ENCODE measurements at regions not wholly inside any gene's neighbourhood (a gene's known extent, or its start where the extent isn't known, plus 50 kb on each side); places are given as distances from the start of the nearest gene placed in this dataset.

DNA sequence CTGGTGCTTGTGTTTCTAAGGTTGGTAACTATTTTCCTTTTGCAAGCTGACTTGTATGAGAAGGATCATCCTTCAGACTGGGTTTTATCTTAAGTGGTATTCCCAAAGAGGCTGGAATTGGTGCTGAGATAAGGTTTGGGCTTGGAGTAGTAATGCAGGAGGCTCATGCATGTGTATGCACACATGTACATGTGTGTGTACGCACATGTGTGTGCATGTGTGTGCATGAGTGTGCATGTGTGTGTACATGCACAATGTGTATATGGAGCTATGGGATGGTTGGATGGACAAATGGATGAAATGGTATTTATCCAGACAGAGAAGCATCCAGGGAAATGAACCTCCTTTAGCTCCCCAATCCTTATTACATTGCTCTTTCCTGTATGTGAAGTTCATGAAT, 142.6 kb downstream of the CARTPT start:
- Mint-ChIP-seq H3K4me1 (no peaks in the 10 kb centered on the region), H3K9me3 (peaks cover 0 to 7% (median 4%) of the 10 kb centered on the region in 7 donors), H3K36me3 (no peaks in the 10 kb centered on the region), H3K4me3 (no peak overlapping the region), H3K27me3 (peaks cover under 1% of the 10 kb centered on the region), H3K27ac (no peak overlapping the region)
- Histone ChIP-seq H3K27ac (ENCODE audit: insufficient read depth, low read length, poor library complexity, severe bottlenecking) (no peak overlapping the region), H3K27me3 (ENCODE audit: control insufficient read depth, insufficient read depth, low read length) (peaks cover 9% of the 10 kb centered on the region), H3K4me3 (ENCODE audit: low read depth, low read length) (no peak overlapping the region), H3K36me3 (ENCODE audit: control insufficient read depth, insufficient read depth, low read length) (no peaks in the 10 kb centered on the region), H3K9me3 (ENCODE audit: control insufficient read depth in 2 of 2, low read length in 2 of 2) (peaks cover 0 to 2% of the 10 kb centered on the region in 2 experiments), H3K4me1 (ENCODE audit: control insufficient read depth, insufficient read depth, low read length, poor library complexity, severe bottlenecking) (no peaks in the 10 kb centered on the region)
- DNase-seq (no peak), ATAC-seq (ENCODE audit: low read depth in 2 of 2) (no peak)

DNA sequence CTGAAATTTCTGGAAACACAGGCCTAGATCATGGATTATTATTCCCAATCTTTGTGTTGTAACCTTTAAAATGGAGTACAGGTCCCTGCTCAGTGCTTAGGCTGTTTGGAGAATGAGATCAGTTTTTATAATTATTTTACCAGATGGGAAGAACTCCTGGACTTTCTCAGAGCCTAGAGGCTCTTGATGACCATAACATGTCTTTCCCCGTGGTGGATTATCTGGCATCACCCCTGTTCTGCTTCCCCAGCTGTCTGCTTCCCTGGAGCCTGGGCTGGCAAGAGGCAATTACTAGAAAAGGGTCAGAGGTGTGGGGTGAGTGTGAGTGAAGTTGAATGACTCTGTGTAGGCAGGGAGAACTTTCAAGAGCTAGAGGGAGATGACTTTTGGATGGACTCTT, 143.0 kb downstream of the CARTPT start:
- H3K27me3 Mint-ChIP-seq = no peaks in the 10 kb centered on the region
- Histone ChIP-seq H3K27me3 (ENCODE audit: control insufficient read depth, insufficient read depth, low read length) (peaks cover 9% of the 10 kb centered on the region), H3K4me3 (ENCODE audit: low read depth, low read length) (no peak overlapping the region), H3K9me3 (ENCODE audit: control insufficient read depth in 2 of 2, low read length in 2 of 2) (no peaks in the 10 kb centered on the region), H3K36me3 (ENCODE audit: control insufficient read depth, insufficient read depth, low read length) (no peaks in the 10 kb centered on the region), H3K27ac (ENCODE audit: insufficient read depth, low read length, poor library complexity, severe bottlenecking) (no peak overlapping the region), H3K4me1 (ENCODE audit: control insufficient read depth, insufficient read depth, low read length, poor library complexity, severe bottlenecking) (no peaks in the 10 kb centered on the region)
- no peaks in the 10 kb centered on the region for H3K4me1 Mint-ChIP-seq
- H3K9me3 Mint-ChIP-seq = peaks cover 0 to 7% (median 3%) of the 10 kb centered on the region in 7 donors
- no peaks in the 10 kb centered on the region for H3K36me3 Mint-ChIP-seq
- no peak overlapping the region for H3K4me3 Mint-ChIP-seq
- H3K27ac Mint-ChIP-seq = peak overlapping the region in 1 of 3 donors; percentile 17
- ATAC-seq (ENCODE audit: low read depth in 2 of 2) = no peak
- DNase-seq = no peak

DNA sequence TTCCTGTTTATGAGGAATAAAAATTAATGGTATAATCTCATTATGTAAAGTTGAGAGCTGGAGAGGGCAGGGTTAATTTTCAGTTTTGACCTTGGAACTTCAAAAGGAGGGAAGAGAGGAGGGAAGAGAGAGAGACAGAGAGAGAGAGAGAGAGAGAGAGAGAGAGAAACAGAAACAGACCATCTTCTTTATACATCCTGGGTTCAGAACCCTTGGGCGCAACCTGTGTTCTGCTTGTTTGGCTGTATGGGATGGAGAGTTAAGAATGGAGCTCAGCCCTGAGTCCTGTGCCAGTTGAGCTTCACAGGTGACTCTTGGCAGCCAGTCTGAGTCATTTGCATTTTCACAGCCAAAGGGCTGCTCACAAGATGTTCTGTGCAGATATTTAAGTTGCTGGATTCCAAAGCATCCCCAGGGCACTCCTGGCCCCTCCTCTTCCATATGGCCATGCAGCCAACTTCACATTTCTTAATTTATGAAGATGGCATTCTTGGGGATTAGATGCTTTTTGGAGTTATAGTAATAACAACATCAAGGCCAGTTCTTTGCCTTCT, 143.5 kb downstream of the CARTPT start:
- no peaks in the 10 kb centered on the region for H3K36me3 Mint-ChIP-seq
- no peaks in the 10 kb centered on the region for H3K4me1 Mint-ChIP-seq
- H3K27me3 Mint-ChIP-seq = no peaks in the 10 kb centered on the region

GRCh38 chr5:71864730-71865601, 145.9 kb downstream of the CARTPT start:
- peaks cover 6% of the 10 kb centered on the region for H3K27me3 Mint-ChIP-seq
- Histone ChIP-seq H3K9me3 (ENCODE audit: control insufficient read depth in 2 of 2, low read length in 2 of 2) (no peaks in the 10 kb centered on the region), H3K4me1 (ENCODE audit: control insufficient read depth, insufficient read depth, low read length, poor library complexity, severe bottlenecking) (no peaks in the 10 kb centered on the region), H3K27me3 (ENCODE audit: control insufficient read depth, insufficient read depth, low read length) (peaks cover 12% of the 10 kb centered on the region), H3K4me3 (ENCODE audit: low read depth, low read length) (no peak overlapping the region), H3K36me3 (ENCODE audit: control insufficient read depth, insufficient read depth, low read length) (no peaks in the 10 kb centered on the region), H3K27ac (ENCODE audit: insufficient read depth, low read length, poor library complexity, severe bottlenecking) (no peak overlapping the region)
- no peak overlapping the region for H3K4me3 Mint-ChIP-seq
- no peak for DNase-seq
- ATAC-seq (ENCODE audit: low read depth in 2 of 2) = no peak
- peaks cover 0 to 2% (median 0%) of the 10 kb centered on the region in 7 donors for H3K9me3 Mint-ChIP-seq
- no peak overlapping the region for H3K27ac Mint-ChIP-seq
- H3K36me3 Mint-ChIP-seq = no peaks in the 10 kb centered on the region
- no peaks in the 10 kb centered on the region for H3K4me1 Mint-ChIP-seq

More for the DNA sequence above, 143.5 kb downstream of the CARTPT start:
- ATAC-seq (ENCODE audit: low read depth in 2 of 2) (no peak), DNase-seq (no peak)
- Histone ChIP-seq H3K9me3 (ENCODE audit: control insufficient read depth in 2 of 2, low read length in 2 of 2) (no peaks in the 10 kb centered on the region), H3K36me3 (ENCODE audit: control insufficient read depth, insufficient read depth, low read length) (no peaks in the 10 kb centered on the region), H3K27ac (ENCODE audit: insufficient read depth, low read length, poor library complexity, severe bottlenecking) (no peak overlapping the region), H3K4me1 (ENCODE audit: control insufficient read depth, insufficient read depth, low read length, poor library complexity, severe bottlenecking) (no peaks in the 10 kb centered on the region), H3K4me3 (ENCODE audit: low read depth, low read length) (no peak overlapping the region), H3K27me3 (ENCODE audit: control insufficient read depth, insufficient read depth, low read length) (peaks cover 9% of the 10 kb centered on the region)
- peaks cover 0 to 7% (median 3%) of the 10 kb centered on the region in 7 donors for H3K9me3 Mint-ChIP-seq
- no peak overlapping the region for H3K27ac Mint-ChIP-seq
- no peak overlapping the region for H3K4me3 Mint-ChIP-seq

GRCh38 chr5:71865665-71866320, 146.7 kb downstream of the CARTPT start:
- no peaks in the 10 kb centered on the region for H3K9me3 ChIP-seq (ENCODE audit: control insufficient read depth in 2 of 2, low read length in 2 of 2)
- Mint-ChIP-seq H3K36me3 (no peaks in the 10 kb centered on the region), H3K4me3 (no peak overlapping the region), H3K9me3 (peaks cover 0 to 4% (median 0%) of the 10 kb centered on the region in 7 donors), H3K27me3 (peaks cover 6% of the 10 kb centered on the region), H3K27ac (no peak overlapping the region), H3K4me1 (no peaks in the 10 kb centered on the region)
- ATAC-seq (ENCODE audit: low read depth in 2 of 2) (no peak), DNase-seq (no peak)
- H3K27ac ChIP-seq (ENCODE audit: insufficient read depth, low read length, poor library complexity, severe bottlenecking) = no peak overlapping the region
- H3K27me3 ChIP-seq (ENCODE audit: control insufficient read depth, insufficient read depth, low read length) = peaks cover 10% of the 10 kb centered on the region
- H3K36me3 ChIP-seq (ENCODE audit: control insufficient read depth, insufficient read depth, low read length) = no peaks in the 10 kb centered on the region
- H3K4me3 ChIP-seq (ENCODE audit: low read depth, low read length) = no peak overlapping the region
- H3K4me1 ChIP-seq (ENCODE audit: control insufficient read depth, insufficient read depth, low read length, poor library complexity, severe bottlenecking) = no peaks in the 10 kb centered on the region

GRCh38 chr5:71872311-71872864, 153.3 kb downstream of the CARTPT start:
- peaks cover 6% of the 10 kb centered on the region for H3K27me3 Mint-ChIP-seq
- no peak for ATAC-seq (ENCODE audit: low read depth in 2 of 2)
- Histone ChIP-seq H3K27ac (ENCODE audit: insufficient read depth, low read length, poor library complexity, severe bottlenecking) (no peak overlapping the region), H3K27me3 (ENCODE audit: control insufficient read depth, insufficient read depth, low read length) (peaks cover 3% of the 10 kb centered on the region), H3K4me1 (ENCODE audit: control insufficient read depth, insufficient read depth, low read length, poor library complexity, severe bottlenecking) (no peaks in the 10 kb centered on the region), H3K4me3 (ENCODE audit: low read depth, low read length) (no peak overlapping the region), H3K9me3 (ENCODE audit: control insufficient read depth in 2 of 2, low read length in 2 of 2) (no peaks in the 10 kb centered on the region), H3K36me3 (ENCODE audit: control insufficient read depth, insufficient read depth, low read length) (no peaks in the 10 kb centered on the region)
- no peaks in the 10 kb centered on the region for H3K4me1 Mint-ChIP-seq
- DNase-seq = no peak
- no peaks in the 10 kb centered on the region for H3K36me3 Mint-ChIP-seq
- H3K4me3 Mint-ChIP-seq = no peak overlapping the region
- H3K27ac Mint-ChIP-seq = peak overlapping the region in 1 of 3 donors; percentile 17
- peaks cover 0 to 4% (median 0%) of the 10 kb centered on the region in 7 donors for H3K9me3 Mint-ChIP-seq

DNA sequence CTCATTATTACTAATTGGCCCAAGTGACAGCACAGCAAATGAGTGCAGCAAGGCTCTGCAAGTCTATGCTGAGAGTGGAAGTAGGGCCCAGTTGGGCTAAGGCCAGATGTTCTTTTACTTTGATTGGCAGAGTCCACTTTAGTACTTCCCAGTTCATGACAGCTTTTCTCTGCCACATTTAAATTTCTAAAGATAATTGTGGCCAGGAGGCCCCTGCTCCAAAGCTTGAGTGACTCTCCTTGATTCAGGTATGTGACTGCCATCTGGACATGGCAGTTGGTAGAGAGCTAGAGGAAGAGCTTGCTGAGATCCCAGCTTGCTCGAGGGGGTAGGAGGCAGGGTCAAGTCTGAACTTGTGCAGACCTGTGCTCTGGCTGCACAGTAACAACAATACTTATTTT, 154.1 kb downstream of the CARTPT start:
- Histone ChIP-seq H3K4me1 (ENCODE audit: control insufficient read depth, insufficient read depth, low read length, poor library complexity, severe bottlenecking) (no peaks in the 10 kb centered on the region), H3K27me3 (ENCODE audit: control insufficient read depth, insufficient read depth, low read length) (peaks cover under 1% of the 10 kb centered on the region), H3K9me3 (ENCODE audit: control insufficient read depth in 2 of 2, low read length in 2 of 2) (no peaks in the 10 kb centered on the region), H3K36me3 (ENCODE audit: control insufficient read depth, insufficient read depth, low read length) (no peaks in the 10 kb centered on the region), H3K4me3 (ENCODE audit: low read depth, low read length) (no peak overlapping the region), H3K27ac (ENCODE audit: insufficient read depth, low read length, poor library complexity, severe bottlenecking) (no peak overlapping the region)
- Mint-ChIP-seq H3K9me3 (peaks cover 0 to 4% (median 0%) of the 10 kb centered on the region in 7 donors), H3K36me3 (no peaks in the 10 kb centered on the region), H3K27ac (no peak overlapping the region), H3K4me1 (no peaks in the 10 kb centered on the region), H3K4me3 (no peak overlapping the region), H3K27me3 (peaks cover 6% of the 10 kb centered on the region)
- DNase-seq = no peak
- no peak for ATAC-seq (ENCODE audit: low read depth in 2 of 2)

Data from CD4-positive, CD25-positive, alpha-beta regulatory T cell (primary cell).